NCI-H2227 (cell line): ENCODE measurements at regions not wholly inside any gene's neighbourhood (a gene's known extent, or its start where the extent isn't known, plus 50 kb on each side); places are given as distances from the start of the nearest gene placed in this dataset.
A peak's percentile ranks its signal among the peaks of the same experiment; 100 is the strongest.

Source experiments
- DNase-seq: peaks from one replicate; lab custom pipeline; 2025; ENCODE audit not compliant: unreplicated experiment; lab: John Stamatoyannopoulos, UW

DNA sequence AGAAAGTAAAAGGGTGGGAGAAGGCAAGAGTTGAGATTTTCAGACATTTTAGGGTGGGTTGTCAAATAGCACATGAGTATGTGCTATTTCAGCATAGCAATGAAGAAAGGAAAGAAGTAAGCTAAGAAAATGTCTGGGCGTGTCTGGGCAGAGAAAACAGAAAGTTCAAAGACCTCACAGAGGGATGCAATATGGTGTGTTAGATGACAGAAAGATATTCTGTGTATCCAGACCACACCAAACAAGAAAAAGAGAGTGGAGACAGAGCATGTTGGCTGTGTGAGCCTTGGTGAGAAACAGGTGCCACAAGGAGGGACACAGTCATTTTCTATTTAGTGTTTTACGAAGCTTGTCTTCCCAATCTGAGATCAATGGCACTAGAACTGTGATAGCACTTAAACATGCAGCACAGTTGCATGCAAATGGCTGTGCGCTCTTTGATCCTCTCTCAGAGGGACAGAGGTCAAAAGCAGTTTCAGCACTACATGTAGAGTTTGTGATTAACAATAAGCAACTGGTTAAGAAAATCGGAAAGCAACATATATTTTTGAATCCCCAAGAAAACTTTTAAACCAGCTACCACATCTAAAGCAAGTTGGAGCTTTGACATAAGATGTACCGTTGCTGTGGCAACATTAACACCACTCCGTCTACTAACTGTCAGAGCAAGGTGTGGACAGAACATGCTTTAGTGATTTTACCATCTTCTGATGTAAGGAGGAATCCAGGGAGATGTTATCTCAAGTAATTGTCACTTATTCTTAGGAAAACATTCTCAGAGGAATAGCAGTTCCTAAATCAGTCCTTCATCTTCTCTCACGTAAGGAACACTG is 515.5 kb upstream of the NOX3 start:
- DNase-seq = no peak

DNA sequence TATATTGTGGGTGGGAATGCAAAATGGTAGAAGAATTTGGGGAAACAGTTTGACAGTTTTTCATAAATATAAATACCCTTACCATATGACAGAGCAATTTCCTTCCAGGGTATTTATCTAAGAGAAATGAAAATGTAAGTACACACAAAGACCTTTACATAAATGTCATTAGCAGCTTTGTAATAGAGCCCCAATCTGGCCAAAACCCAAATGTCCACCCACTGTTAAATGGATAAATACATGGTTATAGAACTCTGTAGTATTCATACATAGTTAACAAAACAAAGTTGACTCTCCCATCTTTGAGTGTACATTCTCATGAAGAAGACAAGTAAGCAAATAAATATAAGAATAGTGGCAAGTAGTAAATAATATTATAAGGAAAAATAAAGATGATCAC is 514.8 kb upstream of the NOX3 start:
- DNase-seq = no peak

DNA sequence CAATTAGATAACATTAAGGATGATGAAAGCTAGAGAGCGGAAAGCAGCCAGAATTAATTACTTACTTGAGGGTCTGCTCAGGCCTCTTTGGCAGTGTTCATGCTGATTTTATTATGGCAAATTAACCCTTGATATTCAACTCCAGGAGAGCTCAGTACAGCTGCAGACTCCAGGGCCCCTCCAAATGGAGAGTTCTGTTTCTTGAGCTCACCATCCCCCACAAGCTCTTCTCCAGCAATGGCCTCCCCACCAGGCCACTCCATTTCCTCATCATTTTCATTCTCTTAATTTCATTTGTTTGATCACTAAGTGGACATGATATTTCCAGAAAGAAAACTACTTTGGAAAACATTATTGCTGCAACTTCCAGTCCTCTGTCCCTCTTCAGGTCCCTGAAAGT is 513.3 kb upstream of the NOX3 start:
- DNase-seq = no peak

DNA sequence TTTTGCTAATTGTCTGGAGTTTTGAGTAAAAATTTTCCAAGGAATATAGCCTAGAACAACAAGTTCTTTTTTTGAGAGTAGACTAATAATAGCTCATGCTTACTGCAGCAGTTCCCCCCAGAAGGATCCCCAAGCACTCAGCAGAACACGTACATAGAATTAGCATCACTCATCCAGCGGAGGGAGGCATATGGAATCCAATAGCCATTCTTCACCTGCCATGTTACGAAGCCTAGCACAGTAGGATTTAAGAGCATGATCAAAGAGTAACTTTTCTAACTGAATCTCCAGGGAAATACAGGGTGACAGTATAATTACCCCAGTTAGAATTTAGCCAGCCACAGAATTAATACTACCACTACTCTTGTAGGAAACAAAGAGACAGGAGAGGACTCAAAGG is 511.7 kb upstream of the NOX3 start:
- DNase-seq = peak; percentile 9

DNA sequence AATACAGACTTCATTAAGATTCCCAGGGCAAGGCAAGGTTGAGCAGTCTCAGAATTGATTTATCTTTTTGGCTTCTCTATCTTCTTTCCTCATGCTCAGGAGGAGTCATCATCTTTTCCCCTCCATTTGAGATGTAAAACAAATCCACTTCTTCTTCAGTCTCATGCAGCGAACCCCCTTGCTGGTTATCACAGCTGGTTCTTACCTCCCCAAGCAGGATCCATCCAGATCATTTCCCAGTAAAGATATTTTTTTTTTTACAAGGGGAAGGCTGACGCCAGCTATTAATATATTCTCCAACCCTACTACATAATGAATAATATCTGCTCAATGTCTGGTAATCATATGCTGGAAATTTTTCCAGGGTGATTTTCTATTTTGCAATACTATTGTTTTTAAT is 508.9 kb upstream of the NOX3 start:
- DNase-seq = no peak

DNA sequence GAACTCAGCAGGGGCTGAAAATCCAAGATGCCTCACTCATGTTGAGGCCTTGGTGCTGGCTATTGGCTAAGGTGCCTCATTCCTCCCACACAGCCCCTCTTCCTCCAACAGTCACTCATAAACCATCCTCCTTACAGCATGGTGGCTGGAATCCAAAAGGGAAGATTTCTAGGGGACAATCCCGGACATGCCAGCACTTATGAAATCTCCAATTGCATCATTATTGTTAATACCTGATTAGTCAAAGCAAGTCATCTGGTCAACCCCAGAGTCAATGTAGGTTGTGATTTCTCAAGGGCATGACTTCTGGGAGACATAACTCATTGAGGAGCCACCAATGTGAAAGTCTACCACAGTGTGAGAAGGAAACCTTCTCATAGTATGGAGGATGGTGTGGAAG is 506.6 kb upstream of the NOX3 start:
- no peak for DNase-seq

DNA sequence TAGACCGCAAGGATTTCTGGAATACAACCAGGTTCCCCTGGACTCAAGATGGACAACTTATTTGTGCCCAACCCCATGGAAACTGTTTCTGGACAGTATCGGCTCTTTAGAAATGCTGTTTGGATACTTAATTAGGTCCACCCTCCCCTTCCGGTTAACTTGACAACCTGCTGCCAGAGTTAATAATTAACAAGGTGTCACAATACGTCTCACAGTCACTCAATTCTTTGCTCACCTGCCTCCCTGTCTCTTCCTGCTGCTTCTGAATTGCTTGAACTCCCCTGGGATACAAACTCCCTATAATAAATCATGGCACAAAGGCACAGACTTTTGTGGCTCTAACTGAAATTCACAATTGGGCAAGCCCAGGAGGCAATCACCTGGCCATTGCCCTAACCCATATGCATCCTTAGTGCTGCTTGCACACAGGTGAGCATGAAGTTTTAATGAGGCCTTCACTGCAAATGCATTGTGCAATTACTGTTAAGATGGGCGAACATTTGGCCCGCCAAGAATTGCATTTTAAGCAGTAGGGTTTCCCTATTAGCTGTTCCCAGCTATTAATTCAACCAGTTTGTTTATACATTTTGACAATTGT is 504.4 kb upstream of the NOX3 start:
- no peak for DNase-seq

DNA sequence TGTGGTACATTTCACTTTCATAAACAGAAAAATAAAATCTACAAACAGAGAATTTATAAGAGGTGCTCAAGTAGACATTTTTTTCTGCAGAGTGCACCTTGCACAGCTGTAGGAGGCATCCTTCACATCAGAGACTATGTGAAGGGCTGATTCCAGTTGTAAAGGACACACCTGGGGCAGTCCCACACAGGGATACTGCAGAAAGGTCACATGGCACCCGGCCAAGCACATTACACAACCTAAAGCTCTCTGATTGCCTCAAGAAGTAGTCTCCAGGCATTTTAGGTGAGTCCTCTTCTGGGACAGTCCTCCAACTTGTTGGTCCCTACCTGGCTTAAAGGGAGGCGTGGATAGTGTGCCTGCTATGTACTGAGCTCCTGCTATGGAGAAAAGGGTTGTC is 502.9 kb upstream of the NOX3 start:
- DNase-seq = no peak

DNA sequence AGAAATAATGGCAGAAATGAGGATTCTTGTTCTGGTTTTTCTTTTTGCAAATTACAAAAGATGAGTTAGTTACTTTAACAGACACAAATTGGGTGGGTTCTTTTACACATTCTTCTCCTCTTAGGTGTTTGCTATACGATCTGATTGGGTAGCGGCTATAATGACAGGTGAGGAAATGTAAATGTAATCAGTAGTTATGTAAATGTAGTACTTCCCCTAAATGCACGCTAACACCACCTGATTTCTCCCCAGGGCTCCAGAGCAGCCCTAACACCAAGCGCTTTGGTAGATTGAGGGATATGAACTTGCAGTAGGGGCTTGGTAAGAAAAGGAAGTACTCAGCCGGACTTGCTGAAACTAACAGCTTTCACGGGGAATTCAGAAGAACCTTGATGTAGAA is 499.4 kb upstream of the NOX3 start:
- no peak for DNase-seq

DNA sequence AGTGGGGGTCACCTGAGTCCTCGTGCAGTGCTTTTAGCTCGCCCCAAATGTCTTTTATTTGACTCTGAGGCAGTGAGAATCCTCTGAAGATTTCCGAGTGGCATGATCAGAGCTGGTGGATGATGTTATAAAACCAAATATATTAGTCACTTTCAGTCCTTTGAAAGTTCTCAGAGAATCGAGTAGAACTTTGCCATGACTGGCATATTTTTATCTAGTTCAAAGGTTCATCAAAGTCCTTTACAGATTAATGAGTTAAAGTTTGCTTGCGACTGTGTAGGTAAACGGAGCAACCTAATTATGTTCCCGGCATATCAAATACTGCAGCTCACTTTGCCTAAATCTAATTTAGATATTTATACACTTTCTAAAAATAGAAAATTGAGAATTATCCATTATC is 498.5 kb upstream of the NOX3 start:
- no peak for DNase-seq

DNA sequence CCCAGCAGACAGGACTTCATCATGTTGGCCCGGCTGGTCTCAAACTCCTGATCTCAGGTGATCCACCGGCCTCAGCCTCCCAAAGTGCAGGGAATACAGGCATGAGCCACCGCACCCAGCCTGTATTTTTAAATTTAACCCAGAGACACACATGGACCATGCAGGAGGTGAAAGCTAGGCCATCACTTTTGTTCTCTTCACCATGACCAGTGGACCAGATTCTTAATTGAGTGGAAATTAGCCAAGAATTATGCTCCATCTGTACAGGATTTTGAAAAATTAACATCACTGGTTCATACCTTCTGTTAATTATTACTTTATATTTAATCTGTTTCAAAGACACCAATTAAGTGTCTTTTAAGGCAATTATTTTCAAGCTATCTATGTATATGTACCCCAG is 493.6 kb upstream of the NOX3 start:
- no peak for DNase-seq

DNA sequence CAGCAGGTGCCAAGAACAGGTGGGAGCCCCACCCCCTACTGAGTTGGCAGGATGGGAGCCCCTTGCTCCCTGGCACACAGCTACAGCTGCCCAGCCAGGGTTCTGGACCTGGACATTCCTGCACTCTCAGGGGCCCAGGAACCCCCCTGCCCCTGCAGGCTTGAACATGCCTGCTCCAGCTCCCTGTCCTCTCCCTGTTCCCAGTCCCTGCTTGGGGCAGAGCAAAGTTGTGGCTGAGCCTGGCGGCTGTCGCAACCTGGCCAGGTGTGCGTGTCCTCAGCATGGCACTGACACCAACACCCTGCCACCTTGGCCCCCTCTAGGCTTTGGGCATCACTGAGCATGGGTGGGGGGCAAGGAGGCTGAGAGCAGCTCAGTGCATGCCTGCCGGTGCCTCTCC is 491.2 kb upstream of the NOX3 start:
- DNase-seq = no peak

DNA sequence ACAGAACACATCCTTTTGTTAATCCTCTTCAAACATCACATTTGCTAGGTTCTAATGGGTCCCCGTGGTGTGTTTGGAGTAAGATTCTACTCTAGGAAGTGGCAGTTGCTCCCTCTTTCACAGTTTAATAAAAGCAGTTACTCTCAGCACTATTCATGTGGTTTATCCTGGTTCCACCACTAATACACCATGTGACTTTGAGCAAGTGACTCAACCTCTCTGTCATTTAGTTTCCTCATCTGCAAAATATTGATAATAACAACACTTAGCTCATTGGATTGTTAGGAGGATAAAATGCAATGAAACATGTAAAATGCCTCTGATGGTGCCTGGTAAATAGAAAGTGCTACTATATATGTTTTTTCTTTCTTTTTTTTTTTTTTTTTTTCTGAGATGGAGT is 488.0 kb upstream of the NOX3 start:
- DNase-seq = no peak

DNA sequence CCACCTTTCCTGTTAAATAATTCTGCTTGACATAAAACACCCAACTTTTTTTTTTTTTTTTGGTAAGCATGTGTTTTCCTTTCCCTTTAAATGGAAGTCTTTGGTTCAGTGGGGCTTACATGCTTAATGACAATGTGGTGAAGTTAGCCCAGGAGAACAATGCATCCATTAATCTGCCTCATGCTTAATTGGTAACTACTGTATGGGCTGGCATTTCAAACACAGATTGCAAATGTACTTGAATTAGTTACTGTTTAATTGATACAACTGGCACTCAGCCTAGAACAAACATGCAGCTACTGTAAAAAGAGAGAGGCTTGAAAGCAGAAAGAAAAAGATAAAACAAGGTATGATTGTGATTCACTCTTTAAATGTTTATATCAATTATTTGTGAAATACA is 483.6 kb upstream of the NOX3 start:
- DNase-seq = no peak

DNA sequence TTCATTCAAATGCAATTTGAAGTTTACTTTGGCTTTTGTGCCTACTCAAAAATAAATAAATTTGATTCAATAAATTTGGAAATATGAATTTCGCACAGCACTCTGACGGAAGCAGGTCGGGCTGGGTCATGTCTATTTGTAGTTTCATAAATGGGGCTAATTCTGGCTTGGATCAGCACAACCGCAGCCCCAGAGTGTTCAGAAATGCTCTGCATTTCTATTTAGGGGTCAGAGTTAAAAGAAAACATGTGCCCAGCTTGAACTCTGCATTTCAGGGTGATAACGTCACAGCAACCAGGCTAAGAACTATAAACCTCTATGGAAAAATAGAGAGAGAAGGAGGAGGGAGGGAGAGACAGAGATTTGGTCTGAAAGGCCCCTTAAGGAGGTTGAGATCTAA is 480.9 kb upstream of the NOX3 start:
- DNase-seq = no peak

DNA sequence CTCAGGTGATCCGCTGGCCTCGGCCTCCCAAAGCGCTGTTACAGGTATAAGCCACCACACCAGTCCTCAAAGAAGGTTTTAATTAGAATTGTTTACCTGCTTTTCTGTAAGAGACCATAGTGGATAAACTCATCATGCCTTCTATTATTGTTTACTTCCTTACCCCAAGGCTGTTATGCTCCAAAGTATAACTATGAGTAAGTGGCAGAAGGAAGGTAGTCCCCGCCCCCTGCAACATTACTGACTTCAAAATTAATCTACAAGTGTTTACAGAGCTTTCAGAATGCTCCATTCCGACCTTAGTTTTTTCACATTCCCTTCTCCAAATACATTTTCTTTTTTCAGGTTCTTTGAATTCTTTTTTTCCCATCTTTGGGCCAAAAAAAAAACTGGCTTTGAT is 480.5 kb upstream of the NOX3 start:
- no peak for DNase-seq

DNA sequence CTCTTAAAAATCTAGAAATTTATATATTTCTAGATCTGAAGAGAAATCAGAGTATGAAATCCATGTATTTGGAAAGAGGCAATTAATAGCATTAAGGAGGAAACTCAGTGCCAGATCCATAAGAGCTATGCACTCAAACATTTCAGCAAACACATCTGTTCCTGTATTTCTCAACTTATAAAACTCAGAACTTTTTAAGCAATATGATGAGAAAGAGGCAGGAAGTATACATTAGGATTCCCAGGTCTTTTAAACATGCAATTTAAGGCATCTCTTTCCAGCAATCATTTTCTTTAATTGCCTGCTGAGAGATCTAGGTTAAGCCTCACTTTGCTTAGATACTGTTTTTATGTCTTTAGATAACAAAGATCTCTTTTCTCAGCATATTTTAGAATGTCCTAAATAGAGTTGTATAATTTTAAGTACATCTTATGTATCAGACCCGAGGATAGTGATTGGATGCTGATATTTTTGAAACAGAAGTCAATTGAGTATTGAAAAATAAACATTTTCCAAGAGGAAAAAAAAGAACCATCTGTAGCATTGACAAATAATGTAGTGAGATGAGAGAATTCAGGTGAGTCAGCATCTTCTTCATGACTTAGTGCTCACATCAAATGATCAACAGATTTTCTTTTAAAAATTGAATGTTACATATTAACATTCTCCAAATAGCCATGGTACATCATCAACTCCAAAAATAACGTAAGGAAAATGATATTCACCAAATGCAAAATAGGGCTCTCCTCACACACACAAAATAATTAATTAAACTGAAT is 461.4 kb upstream of the NOX3 start:
- no peak for DNase-seq

DNA sequence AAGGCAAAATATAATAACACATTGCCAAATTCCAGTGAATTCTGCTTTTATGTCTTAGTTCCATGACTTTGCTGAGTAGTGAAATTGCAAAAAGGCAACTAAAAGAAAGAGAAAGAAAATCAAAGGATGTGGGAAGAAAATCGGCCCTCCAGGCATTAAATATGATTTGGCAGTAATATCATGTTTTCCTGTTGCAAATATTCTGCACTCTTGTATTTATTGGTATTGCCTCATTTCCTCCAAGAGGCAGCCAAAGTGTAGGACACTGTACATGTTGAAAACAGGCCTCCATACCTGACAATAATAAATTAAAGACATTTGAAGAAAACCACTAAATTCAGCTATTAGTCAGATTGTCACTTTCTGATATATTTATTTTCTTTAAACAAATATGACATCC is 460.0 kb upstream of the NOX3 start:
- no peak for DNase-seq

DNA sequence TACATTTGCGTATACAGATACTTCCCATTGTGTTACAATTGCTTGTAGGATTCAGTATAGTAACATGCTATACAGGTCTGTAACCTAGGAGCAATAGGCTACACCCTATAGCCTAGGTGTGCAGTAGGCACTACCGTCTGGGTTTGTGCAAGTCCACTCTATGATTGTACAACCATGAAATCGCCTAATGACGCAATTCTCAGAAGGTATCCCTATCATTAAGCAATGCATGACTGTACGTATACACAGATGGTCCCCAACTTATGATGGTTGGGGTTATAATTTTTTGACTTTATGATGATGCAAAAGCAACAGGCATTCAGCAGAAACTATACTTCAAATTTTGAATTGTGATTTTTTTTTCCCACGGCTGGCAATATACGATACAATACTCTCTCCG is 458.2 kb upstream of the NOX3 start:
- DNase-seq = no peak

DNA sequence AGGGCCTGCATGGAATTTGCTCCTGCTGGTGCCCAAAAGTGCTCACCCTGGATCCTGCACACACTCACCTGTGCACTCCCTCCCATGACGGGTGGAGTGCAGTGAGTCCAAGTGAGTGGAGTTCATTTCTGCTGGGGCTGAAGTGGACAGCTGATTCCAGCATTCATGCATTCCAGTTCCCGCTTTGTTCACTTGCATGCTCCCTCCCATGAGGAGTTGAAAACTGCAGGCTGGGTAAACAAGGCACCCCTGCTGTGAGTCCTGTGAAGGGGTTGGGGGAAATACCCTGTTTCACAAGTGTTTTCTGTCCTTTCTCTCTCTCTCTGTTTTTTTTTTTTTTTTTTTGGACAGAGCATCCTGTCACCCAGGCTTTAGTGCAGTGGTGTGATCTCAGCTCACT is 454.1 kb upstream of the NOX3 start:
- DNase-seq = no peak

DNA sequence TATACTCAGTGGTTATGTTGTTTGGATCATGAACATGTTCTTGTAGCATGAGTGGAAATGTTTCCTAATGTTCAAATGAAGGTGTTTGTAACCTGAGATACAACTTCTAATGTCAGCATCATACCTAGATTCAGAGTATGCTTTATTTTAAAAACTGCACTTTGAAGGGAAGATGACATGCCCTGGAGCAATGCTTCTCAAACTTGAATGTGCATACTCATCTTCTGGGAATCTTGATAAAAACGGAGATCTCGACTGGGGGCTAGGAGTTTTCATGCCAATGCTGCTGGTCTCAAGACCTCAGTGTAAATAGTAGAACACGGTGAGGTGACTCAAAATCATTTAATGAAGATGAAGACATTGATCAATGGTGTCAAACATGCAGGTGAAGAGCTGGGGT is 440.0 kb upstream of the NOX3 start:
- no peak for DNase-seq

DNA sequence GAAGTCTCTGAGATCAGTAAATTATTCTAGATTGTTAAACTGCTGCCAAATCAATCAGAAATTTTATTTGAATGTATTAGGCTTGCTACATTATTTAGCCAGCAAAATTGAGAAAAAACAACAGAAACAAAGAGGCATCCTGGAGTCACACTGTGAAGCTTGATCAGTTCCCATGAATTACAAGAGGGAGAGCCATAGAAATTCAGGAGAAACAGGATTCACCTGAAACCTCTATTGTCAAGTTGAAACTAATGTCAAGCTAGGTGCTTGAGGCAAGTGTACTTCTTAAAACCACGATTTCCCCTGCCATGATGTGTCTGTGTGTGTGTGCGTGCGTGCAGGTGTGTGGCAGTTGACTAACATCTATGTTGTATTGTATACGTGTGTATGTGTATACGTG is 439.1 kb upstream of the NOX3 start:
- DNase-seq = no peak
